Neural progenitor cell (in vitro differentiated cells): ENCODE measurements at regions not wholly inside any gene's neighbourhood (a gene's known extent, or its start where the extent isn't known, plus 50 kb on each side); places are given as distances from the start of the nearest gene placed in this dataset.

Source experiments
- DNase-seq: peaks from one replicate; pipeline ENCODE4 v3.0.0-alpha.2; 2016; ENCODE audit warnings: low spot score
- H2AFZ ChIP-seq: fragments of 200-600 bp; sonication (generic); replicated peaks from 2 replicates; pipeline ENCODE4 v1.6.1; 2016; ENCODE audit warnings: antibody characterized with exemption
- H3F3A ChIP-seq: fragments of 200-600 bp; sonication (generic); 2 replicates; pipeline ENCODE4 v1.6.1; 2016; ENCODE audit warnings: antibody characterized with exemption, low read depth
- H3K27ac ChIP-seq: fragments of 200-600 bp; sonication (generic); 2 replicates; pipeline ENCODE4 v1.5.1; 2016; ENCODE audit warnings: mild to moderate bottlenecking
- H3K27me3 ChIP-seq: fragments of 200-600 bp; sonication (generic); 2 replicates; pipeline ENCODE4 v1.6.1; 2016; ENCODE audit warnings: mild to moderate bottlenecking, moderate library complexity
- H3K36me3 ChIP-seq: fragments of 200-600 bp; sonication (generic); 2 replicates; pipeline ENCODE4 v1.5.1; 2016
- H3K4me1 ChIP-seq: fragments of 200-600 bp; sonication (generic); 2 replicates; pipeline ENCODE4 v1.6.1; 2016; ENCODE audit warnings: mixed run types
- H3K4me2 ChIP-seq: fragments of 200-600 bp; sonication (generic); 2 replicates; pipeline ENCODE4 v1.6.1; 2016
- H3K4me3 ChIP-seq: fragments of 200-600 bp; sonication (generic); 2 replicates; pipeline ENCODE4 v1.5.1; 2016
- H3K79me2 ChIP-seq: fragments of 200-600 bp; sonication (generic); 2 replicates; pipeline ENCODE4 v1.6.1; 2016; ENCODE audit warnings: low read depth
- H3K9ac ChIP-seq: fragments of 200-600 bp; sonication (generic); 2 replicates; pipeline ENCODE4 v1.6.1; 2016
- H3K9me3 ChIP-seq: fragments of 200-600 bp; sonication (generic); 2 replicates; pipeline ENCODE4 v1.5.1; 2016; ENCODE audit warnings: low read depth
- H4K20me1 ChIP-seq: fragments of 200-600 bp; sonication (generic); 2 replicates; pipeline ENCODE4 v1.6.1; 2016; ENCODE audit warnings: low read depth
- H3K27ac Mint-ChIP-seq: 3 replicates; pipeline ENCODE4 v1.8.0; 2021; ENCODE audit warnings: mixed read lengths
- H3K27me3 Mint-ChIP-seq: 2 replicates; pipeline ENCODE4 v1.8.0; 2022; ENCODE audit warnings: low read depth, mild to moderate bottlenecking, inconsistent platforms, moderate library complexity, mixed read lengths; ENCODE audit not compliant: insufficient read depth
- H3K36me3 Mint-ChIP-seq: 3 replicates; pipeline ENCODE4 v1.8.0; 2021; ENCODE audit warnings: mixed read lengths
- H3K4me1 Mint-ChIP-seq: 3 replicates; pipeline ENCODE4 v1.8.0; 2021; ENCODE audit warnings: mixed read lengths
- H3K4me3 Mint-ChIP-seq: 3 replicates; pipeline ENCODE4 v1.8.0; 2021; ENCODE audit warnings: mild to moderate bottlenecking, moderate library complexity, mixed read lengths
- H3K9me3 Mint-ChIP-seq: 3 replicates; pipeline ENCODE4 v1.8.0; 2020; ENCODE audit warnings: mixed read lengths
- EZH2 ChIP-seq: fragments of 200-600 bp; sonication (generic); IDR thresholded peaks from 2 replicates; pipeline ENCODE4 v1.6.1; 2017; ENCODE audit warnings: antibody characterized with exemption, mild to moderate bottlenecking, moderate library complexity
- EZH2phosphoT487 ChIP-seq: fragments of 200-600 bp; sonication (generic); IDR thresholded peaks from 2 replicates; pipeline ENCODE4 v1.6.1; 2017; ENCODE audit warnings: antibody characterized with exemption
- TF ChIP-seq, protein P1 (sequence below): fragments of 200-600 bp; sonication (generic); IDR thresholded peaks from 2 replicates; pipeline ENCODE4 v1.5.1; 2017; ENCODE audit warnings: antibody characterized with exemption, mild to moderate bottlenecking

DNA sequence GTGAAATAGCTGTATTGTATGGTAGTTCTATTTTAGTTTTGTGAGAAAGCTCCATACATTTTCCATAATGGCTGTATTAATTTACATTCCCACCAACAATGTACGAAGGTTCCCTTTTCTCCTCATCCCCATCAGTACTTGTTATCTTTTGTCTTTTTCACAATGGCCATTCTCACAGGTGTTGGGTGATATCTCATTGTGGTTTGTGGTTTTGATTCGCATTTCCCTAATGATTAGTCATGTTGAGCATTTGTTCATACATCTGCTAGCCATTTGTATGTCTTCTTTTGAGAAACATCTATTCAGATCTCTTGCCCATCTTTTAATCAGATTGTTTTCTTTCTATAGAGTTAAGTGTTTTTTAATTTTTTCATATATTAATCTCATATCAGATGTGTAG lies 931.9 kb downstream of the IGSF11 start:
- no peaks in the 10 kb centered on the region for H3K27me3 ChIP-seq
- H3K79me2 ChIP-seq: no peaks in the 10 kb centered on the region
- no peak for TF ChIP-seq EZH2phosphoT487
- no peak for TF ChIP-seq EZH2
- TF ChIP-seq, protein P1, sequence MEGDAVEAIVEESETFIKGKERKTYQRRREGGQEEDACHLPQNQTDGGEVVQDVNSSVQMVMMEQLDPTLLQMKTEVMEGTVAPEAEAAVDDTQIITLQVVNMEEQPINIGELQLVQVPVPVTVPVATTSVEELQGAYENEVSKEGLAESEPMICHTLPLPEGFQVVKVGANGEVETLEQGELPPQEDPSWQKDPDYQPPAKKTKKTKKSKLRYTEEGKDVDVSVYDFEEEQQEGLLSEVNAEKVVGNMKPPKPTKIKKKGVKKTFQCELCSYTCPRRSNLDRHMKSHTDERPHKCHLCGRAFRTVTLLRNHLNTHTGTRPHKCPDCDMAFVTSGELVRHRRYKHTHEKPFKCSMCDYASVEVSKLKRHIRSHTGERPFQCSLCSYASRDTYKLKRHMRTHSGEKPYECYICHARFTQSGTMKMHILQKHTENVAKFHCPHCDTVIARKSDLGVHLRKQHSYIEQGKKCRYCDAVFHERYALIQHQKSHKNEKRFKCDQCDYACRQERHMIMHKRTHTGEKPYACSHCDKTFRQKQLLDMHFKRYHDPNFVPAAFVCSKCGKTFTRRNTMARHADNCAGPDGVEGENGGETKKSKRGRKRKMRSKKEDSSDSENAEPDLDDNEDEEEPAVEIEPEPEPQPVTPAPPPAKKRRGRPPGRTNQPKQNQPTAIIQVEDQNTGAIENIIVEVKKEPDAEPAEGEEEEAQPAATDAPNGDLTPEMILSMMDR: no peak

DNA sequence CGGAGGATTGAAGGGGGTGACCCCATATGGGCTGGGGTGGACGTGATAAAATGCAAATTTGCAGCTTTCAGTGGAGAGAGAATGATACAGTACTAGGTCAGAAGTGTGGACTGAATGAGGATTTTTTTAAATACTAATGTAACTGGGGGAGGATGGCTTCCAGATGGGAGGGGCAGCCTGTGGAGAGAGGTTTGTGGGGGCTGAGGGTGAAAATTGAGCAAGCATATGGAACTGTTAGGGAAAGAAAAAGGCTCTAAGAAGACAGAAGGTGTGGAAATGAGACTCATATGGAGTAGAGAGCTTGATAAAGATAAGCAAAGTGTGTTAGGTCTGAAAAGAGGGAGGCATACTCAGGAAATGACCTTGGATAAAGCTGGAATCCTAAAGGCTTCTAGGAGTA lies 926.4 kb downstream of the IGSF11 start:
- H3K9me3 ChIP-seq: no peaks in the 10 kb centered on the region
- H3F3A ChIP-seq: no peaks in the 10 kb centered on the region
- no peaks in the 10 kb centered on the region for H3K9me3 Mint-ChIP-seq
- no peaks in the 10 kb centered on the region for H3K4me1 ChIP-seq
- no peaks in the 10 kb centered on the region for H3K36me3 ChIP-seq
- DNase-seq: no peak
- no peaks in the 10 kb centered on the region for H3K4me1 Mint-ChIP-seq
- H3K27ac ChIP-seq: no peak overlapping the region
- H3K79me2 ChIP-seq: no peaks in the 10 kb centered on the region
- no peak overlapping the region for H2AFZ ChIP-seq
- TF ChIP-seq EZH2 (no peak), EZH2phosphoT487 (no peak)
- TF ChIP-seq, protein P1: no peak
- no peaks in the 10 kb centered on the region for H3K27me3 ChIP-seq
- no peaks in the 10 kb centered on the region for H3K27me3 Mint-ChIP-seq
- no peaks in the 10 kb centered on the region for H3K36me3 Mint-ChIP-seq
- H3K27ac Mint-ChIP-seq: no peak overlapping the region
- H3K4me3 ChIP-seq: no peak overlapping the region
- H3K4me2 ChIP-seq: no peak overlapping the region
- H3K9ac ChIP-seq: no peak overlapping the region
- no peaks in the 10 kb centered on the region for H4K20me1 ChIP-seq
- no peak overlapping the region for H3K4me3 Mint-ChIP-seq

More for the DNA sequence above, 931.9 kb downstream of the IGSF11 start:
- Mint-ChIP-seq H3K27ac (no peak overlapping the region), H3K9me3 (no peaks in the 10 kb centered on the region), H3K4me3 (no peak overlapping the region), H3K27me3 (no peaks in the 10 kb centered on the region), H3K36me3 (no peaks in the 10 kb centered on the region), H3K4me1 (no peaks in the 10 kb centered on the region)
- H3F3A ChIP-seq: no peaks in the 10 kb centered on the region
- no peaks in the 10 kb centered on the region for H3K9me3 ChIP-seq
- no peak for DNase-seq
- no peak overlapping the region for H3K4me2 ChIP-seq
- no peak overlapping the region for H3K27ac ChIP-seq
- no peaks in the 10 kb centered on the region for H4K20me1 ChIP-seq
- H2AFZ ChIP-seq: no peak overlapping the region
- no peaks in the 10 kb centered on the region for H3K4me1 ChIP-seq
- H3K36me3 ChIP-seq: no peaks in the 10 kb centered on the region
- no peak overlapping the region for H3K4me3 ChIP-seq
- no peak overlapping the region for H3K9ac ChIP-seq

DNA sequence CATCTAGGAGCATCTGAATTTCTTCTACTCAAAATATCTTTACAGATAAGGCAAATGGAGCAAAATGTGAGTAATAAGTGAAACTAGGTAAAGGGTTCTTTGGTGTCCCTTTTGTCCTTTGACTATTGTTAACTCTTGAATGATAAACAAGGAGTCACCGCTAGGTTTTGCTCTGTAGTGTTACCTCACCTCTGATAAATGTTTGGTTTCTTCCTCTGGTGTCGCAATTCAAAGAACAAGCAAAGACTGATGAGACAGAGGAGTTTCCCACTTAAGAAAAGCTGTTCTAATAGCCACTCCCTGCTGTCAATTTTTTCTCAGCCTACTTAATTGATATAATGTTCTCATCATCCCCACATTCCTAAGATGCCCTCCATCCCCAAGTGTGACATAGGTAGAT lies 925.9 kb downstream of the IGSF11 start:
- H3K9me3 ChIP-seq: no peaks in the 10 kb centered on the region
- H2AFZ ChIP-seq: no peak overlapping the region
- no peak overlapping the region for H3K4me3 ChIP-seq
- no peaks in the 10 kb centered on the region for H3K27me3 Mint-ChIP-seq
- H3K4me1 ChIP-seq: no peaks in the 10 kb centered on the region
- no peaks in the 10 kb centered on the region for H3K9me3 Mint-ChIP-seq
- H3K4me3 Mint-ChIP-seq: no peak overlapping the region
- H3K4me2 ChIP-seq: no peak overlapping the region
- no peaks in the 10 kb centered on the region for H3K27me3 ChIP-seq
- no peak overlapping the region for H3K27ac ChIP-seq
- no peaks in the 10 kb centered on the region for H3K79me2 ChIP-seq
- H3K4me1 Mint-ChIP-seq: no peaks in the 10 kb centered on the region
- H3K9ac ChIP-seq: no peak overlapping the region
- no peak for DNase-seq
- no peaks in the 10 kb centered on the region for H3K36me3 ChIP-seq
- no peaks in the 10 kb centered on the region for H3F3A ChIP-seq
- no peaks in the 10 kb centered on the region for H4K20me1 ChIP-seq
- H3K27ac Mint-ChIP-seq: no peak overlapping the region
- TF ChIP-seq EZH2 (no peak), EZH2phosphoT487 (no peak)
- TF ChIP-seq, protein P1: no peak
- H3K36me3 Mint-ChIP-seq: no peaks in the 10 kb centered on the region

DNA sequence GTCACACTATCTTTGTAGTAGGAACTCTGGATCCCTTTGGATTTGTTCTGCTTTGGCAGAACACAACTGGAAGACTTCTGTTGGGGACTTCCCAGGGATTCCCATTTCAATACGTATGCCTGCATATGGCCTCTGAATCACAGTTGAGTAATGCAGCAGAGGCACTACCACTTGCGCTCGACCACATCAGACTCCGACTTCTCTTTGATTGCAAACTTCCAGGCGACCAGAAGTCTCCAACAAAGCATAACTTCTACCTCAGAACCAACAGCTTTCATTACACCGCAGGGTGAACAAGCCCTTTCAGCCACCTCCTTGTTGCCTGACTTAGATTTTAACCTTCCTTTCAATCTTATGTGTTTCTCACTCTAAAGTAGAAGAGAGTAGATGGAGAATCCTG lies 924.4 kb downstream of the IGSF11 start:
- H3K9me3 Mint-ChIP-seq: no peaks in the 10 kb centered on the region

More for the DNA sequence above, 924.4 kb downstream of the IGSF11 start:
- no peaks in the 10 kb centered on the region for H4K20me1 ChIP-seq
- no peaks in the 10 kb centered on the region for H3K36me3 ChIP-seq
- H3K4me1 Mint-ChIP-seq: no peaks in the 10 kb centered on the region
- no peaks in the 10 kb centered on the region for H3K9me3 ChIP-seq
- no peak overlapping the region for H3K27ac ChIP-seq
- H3K4me3 Mint-ChIP-seq: no peak overlapping the region
- H3K27me3 ChIP-seq: no peaks in the 10 kb centered on the region
- H3K4me3 ChIP-seq: no peak overlapping the region
- no peak overlapping the region for H3K4me2 ChIP-seq
- no peaks in the 10 kb centered on the region for H3K79me2 ChIP-seq
- H2AFZ ChIP-seq: peak overlapping the region; percentile 69
- no peak for TF ChIP-seq EZH2phosphoT487
- TF ChIP-seq EZH2: no peak
- TF ChIP-seq, protein P1: no peak
- no peaks in the 10 kb centered on the region for H3F3A ChIP-seq
- no peaks in the 10 kb centered on the region for H3K36me3 Mint-ChIP-seq
- no peak for DNase-seq
- H3K27ac Mint-ChIP-seq: no peak overlapping the region
- no peaks in the 10 kb centered on the region for H3K4me1 ChIP-seq
- no peak overlapping the region for H3K9ac ChIP-seq
- no peaks in the 10 kb centered on the region for H3K27me3 Mint-ChIP-seq
